ENCODE measurements at regions not wholly inside any gene's neighbourhood (a gene's known extent, or its start where the extent isn't known, plus 50 kb on each side); places are given as distances from the start of the nearest gene placed in this dataset.

GRCh38 chr12:127888943-127889719, 377.8 kb upstream of the TMEM132C start:
- CTCF ChIA-PET, result no interaction called here
- Mint-ChIP-seq H3K9me3 (ENCODE audit: low read depth) (peaks cover 5% of the 10 kb centered on the region), H3K4me1 (no peaks in the 10 kb centered on the region), H3K4me3 (no peak overlapping the region), H3K27me3 (no peaks in the 10 kb centered on the region), H3K27ac (no peak overlapping the region), H3K36me3 (no peaks in the 10 kb centered on the region)
- DNase-seq (no peak), ATAC-seq (no peak)

- no peaks in the 10 kb centered on the region for H3K36me3 Mint-ChIP-seq
- no peaks in the 10 kb centered on the region for H3K4me1 Mint-ChIP-seq
- CTCF ChIA-PET, result no interaction called here
- no peaks in the 10 kb centered on the region for H3K27me3 Mint-ChIP-seq
- H3K4me3 Mint-ChIP-seq, result no peak overlapping the region
- H3K27ac Mint-ChIP-seq, result no peak overlapping the region
- DNase-seq, result no peak
- no peak for ATAC-seq
- H3K9me3 Mint-ChIP-seq (ENCODE audit: low read depth), result peaks cover 6% of the 10 kb centered on the region
These were observed 372.9 kb upstream of the TMEM132C start for GRCh38 chr12:127893895-127894609.

GRCh38 chr12:127896661-127897060, 370.3 kb upstream of the TMEM132C start:
- Mint-ChIP-seq H3K27ac (no peak overlapping the region), H3K27me3 (no peaks in the 10 kb centered on the region), H3K4me3 (no peak overlapping the region), H3K4me1 (no peaks in the 10 kb centered on the region), H3K9me3 (ENCODE audit: low read depth) (peaks cover 7% of the 10 kb centered on the region), H3K36me3 (no peaks in the 10 kb centered on the region)
- DNase-seq (no peak), ATAC-seq (no peak)
- CTCF ChIA-PET, result no interaction called here

GRCh38 chr12:127898616-127899015, 368.4 kb upstream of the TMEM132C start:
- H3K36me3 Mint-ChIP-seq, result no peaks in the 10 kb centered on the region
- CTCF ChIA-PET, result no interaction called here
- H3K27ac Mint-ChIP-seq, result no peak overlapping the region
- H3K27me3 Mint-ChIP-seq, result no peaks in the 10 kb centered on the region
- no peak for DNase-seq
- H3K4me3 Mint-ChIP-seq, result no peak overlapping the region
- ATAC-seq, result no peak
- no peaks in the 10 kb centered on the region for H3K4me1 Mint-ChIP-seq
- peaks cover 7% of the 10 kb centered on the region for H3K9me3 Mint-ChIP-seq (ENCODE audit: low read depth)

- ATAC-seq, result no peak
- H3K27me3 Mint-ChIP-seq, result no peaks in the 10 kb centered on the region
- peaks cover 11% of the 10 kb centered on the region for H3K9me3 Mint-ChIP-seq (ENCODE audit: low read depth)
- H3K27ac Mint-ChIP-seq, result no peak overlapping the region
- H3K36me3 Mint-ChIP-seq, result no peaks in the 10 kb centered on the region
- DNase-seq, result no peak
- no peaks in the 10 kb centered on the region for H3K4me1 Mint-ChIP-seq
- H3K4me3 Mint-ChIP-seq, result no peak overlapping the region
- CTCF ChIA-PET, result no interaction called here
These were observed 367.0 kb upstream of the TMEM132C start for GRCh38 chr12:127899971-127900370.

GRCh38 chr12:127900386-127900785, 366.6 kb upstream of the TMEM132C start:
- Mint-ChIP-seq H3K36me3 (no peaks in the 10 kb centered on the region), H3K27me3 (no peaks in the 10 kb centered on the region), H3K4me3 (no peak overlapping the region), H3K4me1 (no peaks in the 10 kb centered on the region), H3K27ac (no peak overlapping the region), H3K9me3 (ENCODE audit: low read depth) (peaks cover 13% of the 10 kb centered on the region)
- DNase-seq, result no peak
- CTCF ChIA-PET, result no interaction called here
- ATAC-seq, result no peak

DNA sequence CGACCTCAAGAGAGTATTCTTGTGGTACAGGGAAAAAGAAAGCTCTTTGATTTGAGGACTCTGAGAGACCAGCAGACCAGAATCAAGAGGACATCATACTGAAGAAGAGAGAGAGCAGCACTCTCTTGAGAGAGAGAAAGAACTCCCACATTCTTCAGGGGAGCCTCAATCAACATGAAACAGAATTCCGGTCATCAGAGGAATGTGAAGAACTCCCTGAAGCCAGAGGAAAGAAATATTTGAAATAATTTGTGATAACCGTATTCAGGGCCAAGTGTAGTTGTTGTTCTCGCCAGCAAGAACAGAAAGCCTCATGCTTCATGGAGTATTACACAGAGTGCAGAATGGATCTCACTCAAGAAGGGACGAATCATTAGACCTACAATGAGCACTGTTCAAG, 363.8 kb upstream of the TMEM132C start:
- H3K4me3 Mint-ChIP-seq, result no peak overlapping the region
- H3K27me3 Mint-ChIP-seq, result no peaks in the 10 kb centered on the region
- peaks cover 10% of the 10 kb centered on the region for H3K9me3 Mint-ChIP-seq (ENCODE audit: low read depth)
- ATAC-seq (no peak), DNase-seq (no peak)
- H3K36me3 Mint-ChIP-seq, result no peaks in the 10 kb centered on the region
- H3K27ac Mint-ChIP-seq, result no peak overlapping the region
- CTCF ChIA-PET, result no interaction called here
- no peaks in the 10 kb centered on the region for H3K4me1 Mint-ChIP-seq

DNA sequence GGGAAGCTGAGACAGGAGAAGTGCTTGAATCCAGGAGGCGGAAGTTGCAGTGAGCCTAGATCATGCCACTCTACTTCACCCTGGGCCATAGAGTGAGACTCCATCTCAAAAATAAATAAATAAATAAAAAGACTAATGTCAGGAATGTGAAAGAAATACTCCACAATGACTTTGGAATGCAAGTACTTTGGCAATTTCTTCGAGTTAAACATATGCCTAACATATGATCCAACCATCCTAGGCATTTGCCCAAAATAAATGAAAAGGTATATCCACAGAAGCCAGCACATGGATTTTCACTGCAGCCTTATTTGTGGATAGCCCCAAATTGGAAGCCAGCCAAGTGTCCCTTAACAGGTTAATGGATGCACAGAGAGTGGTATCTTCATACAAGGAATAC, 357.9 kb upstream of the TMEM132C start:
- ATAC-seq (no peak), DNase-seq (no peak)
- CTCF ChIA-PET, result no interaction called here
- no peaks in the 10 kb centered on the region for H3K27me3 Mint-ChIP-seq
- no peak overlapping the region for H3K4me3 Mint-ChIP-seq
- H3K9me3 Mint-ChIP-seq (ENCODE audit: low read depth), result peaks cover 4% of the 10 kb centered on the region
- no peaks in the 10 kb centered on the region for H3K36me3 Mint-ChIP-seq
- H3K27ac Mint-ChIP-seq, result no peak overlapping the region
- no peaks in the 10 kb centered on the region for H3K4me1 Mint-ChIP-seq

DNA sequence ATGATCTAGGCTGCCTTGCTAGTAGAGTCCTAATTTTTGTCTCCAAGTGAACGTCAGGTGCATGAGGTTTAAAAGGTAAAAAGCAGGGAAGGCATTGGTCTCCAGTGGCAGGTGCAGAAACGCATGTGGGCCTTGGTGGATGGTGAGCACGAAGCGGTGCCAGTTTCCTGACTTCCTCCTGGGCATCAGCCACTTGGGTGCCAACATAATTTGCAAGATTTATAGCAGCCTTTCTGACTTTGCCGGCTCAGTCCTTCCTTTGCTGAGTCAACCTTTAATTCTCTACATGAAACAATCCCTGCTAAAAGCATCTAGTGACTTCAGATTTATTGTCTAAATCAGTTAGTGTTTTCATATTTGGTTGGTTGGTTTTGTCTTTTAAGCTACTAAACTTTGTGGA, 355.7 kb upstream of the TMEM132C start:
- DNase-seq, result no peak

GRCh38 chr12:127912035-127912665, 354.8 kb upstream of the TMEM132C start:
- H3K9me3 Mint-ChIP-seq (ENCODE audit: low read depth), result no peaks in the 10 kb centered on the region
- ATAC-seq, result no peak
- CTCF ChIA-PET, result no interaction called here

More for the DNA sequence above, 355.7 kb upstream of the TMEM132C start:
- Mint-ChIP-seq H3K27ac (no peak overlapping the region), H3K4me3 (no peak overlapping the region), H3K27me3 (no peaks in the 10 kb centered on the region), H3K9me3 (ENCODE audit: low read depth) (no peaks in the 10 kb centered on the region), H3K4me1 (no peaks in the 10 kb centered on the region), H3K36me3 (no peaks in the 10 kb centered on the region)
- no peak for ATAC-seq
- CTCF ChIA-PET, result no interaction called here

DNA sequence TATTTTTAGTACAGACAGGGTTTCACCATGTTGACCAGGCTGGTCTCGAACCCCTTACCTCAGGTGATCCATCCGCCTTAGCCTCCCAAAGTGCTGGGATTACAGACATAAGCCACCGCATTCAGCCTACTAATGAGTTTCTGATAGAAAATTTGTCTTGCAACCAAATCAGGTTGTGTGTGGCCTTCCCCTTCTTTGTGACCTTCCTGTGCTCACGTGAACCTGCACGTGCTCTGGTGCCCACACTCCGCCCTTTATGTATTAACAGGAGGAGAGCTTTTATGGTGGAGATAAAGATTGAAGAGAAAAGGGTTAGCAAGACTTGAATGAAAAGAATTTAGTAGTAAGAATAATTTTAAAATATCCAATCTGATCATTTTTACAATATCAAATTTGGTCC, 343.5 kb upstream of the TMEM132C start:
- Mint-ChIP-seq H3K4me3 (no peak overlapping the region), H3K36me3 (no peaks in the 10 kb centered on the region), H3K4me1 (no peaks in the 10 kb centered on the region), H3K27ac (no peak overlapping the region), H3K9me3 (ENCODE audit: low read depth) (peaks cover 4% of the 10 kb centered on the region), H3K27me3 (no peaks in the 10 kb centered on the region)
- CTCF ChIA-PET, result no interaction called here
- no peak for ATAC-seq
- DNase-seq, result no peak

More at GRCh38 chr12:127912035-127912665, 354.8 kb upstream of the TMEM132C start:
- Mint-ChIP-seq H3K36me3 (no peaks in the 10 kb centered on the region), H3K27ac (no peak overlapping the region), H3K27me3 (no peaks in the 10 kb centered on the region), H3K4me3 (no peak overlapping the region), H3K4me1 (no peaks in the 10 kb centered on the region)
- no peak for DNase-seq

DNA sequence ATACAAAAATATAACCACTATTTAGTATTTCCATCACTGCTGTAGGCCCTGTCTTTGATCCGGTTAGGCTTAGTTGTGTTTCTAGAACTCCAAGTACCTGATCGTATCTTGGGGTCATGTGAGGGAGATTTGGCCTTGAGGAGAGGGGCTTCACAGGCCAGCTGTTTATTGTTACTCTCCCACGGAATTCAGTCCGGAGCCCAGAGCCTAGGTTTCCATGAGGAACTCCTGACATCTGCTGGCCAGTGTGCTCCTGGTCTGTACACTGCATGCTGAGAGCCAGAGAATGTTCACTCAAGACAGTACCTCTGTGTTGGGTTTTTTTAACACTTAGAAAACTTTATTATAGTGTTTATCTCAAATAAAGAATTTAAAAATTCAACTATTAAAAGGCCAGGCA, 341.0 kb upstream of the TMEM132C start:
- no peaks in the 10 kb centered on the region for H3K4me1 Mint-ChIP-seq
- H3K27ac Mint-ChIP-seq, result no peak overlapping the region
- peaks cover 2% of the 10 kb centered on the region for H3K9me3 Mint-ChIP-seq (ENCODE audit: low read depth)
- H3K27me3 Mint-ChIP-seq, result no peaks in the 10 kb centered on the region
- no peak for ATAC-seq
- DNase-seq, result no peak
- no peak overlapping the region for H3K4me3 Mint-ChIP-seq
- CTCF ChIA-PET, result interaction anchor here (0.8 kb wide), 1 partner anchor 535 kb away, joined by 3 read pairs; no protein-coding TSS in a partner anchor
- H3K36me3 Mint-ChIP-seq, result no peaks in the 10 kb centered on the region

DNA sequence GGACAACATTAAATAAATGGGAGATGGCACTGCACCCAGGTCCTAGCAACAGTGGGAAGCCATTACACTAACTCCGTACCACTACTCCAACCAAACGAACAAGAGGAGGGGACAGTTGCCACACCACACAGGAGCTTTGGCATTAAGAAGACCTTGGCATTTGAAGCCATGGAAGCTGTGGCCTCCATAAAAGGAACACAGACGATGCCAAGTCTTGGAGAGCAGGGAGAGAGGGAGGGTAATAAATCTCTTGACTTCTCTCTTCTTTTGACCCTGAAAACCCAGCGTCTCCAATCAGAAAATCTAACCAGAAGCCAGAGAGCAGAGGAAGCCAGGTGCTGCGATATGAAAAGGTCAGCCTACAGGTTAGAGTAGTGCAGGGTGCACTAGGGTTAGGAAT, 338.8 kb upstream of the TMEM132C start:
- DNase-seq, result no peak
- Mint-ChIP-seq H3K36me3 (no peaks in the 10 kb centered on the region), H3K9me3 (ENCODE audit: low read depth) (peaks cover 2% of the 10 kb centered on the region), H3K4me3 (no peak overlapping the region), H3K4me1 (no peaks in the 10 kb centered on the region), H3K27ac (no peak overlapping the region), H3K27me3 (no peaks in the 10 kb centered on the region)
- CTCF ChIA-PET, result no interaction called here
- ATAC-seq, result no peak

Measured in activated CD8-positive, alpha-beta memory T cell treated with anti-CD3 and anti-CD28 coated beads, Interleukin-2, amount 10 ng/mL, durations not matched to agents 7 days and 5 days (primary cell).